HG03575 (cell line): ENCODE measurements at regions not wholly inside any gene's neighbourhood (a gene's known extent, or its start where the extent isn't known, plus 50 kb on each side); places are given as distances from the start of the nearest gene placed in this dataset.
"Not testable (repeated sequence)": the region's sequence is repeated elsewhere in the genome, so short reads cannot be mapped to it uniquely, and the experiment has no call there.

Source experiments
- ATAC-seq: cut with Tn5 transposase; IDR thresholded peaks from one replicate; pipeline ENCODE4 v1.9.1; 2021; ENCODE audit not compliant: unreplicated experiment, insufficient number of reproducible peaks, low FRiP score; ENCODE audit errors: extremely low read depth

GRCh38 chr11:129740125-129740719, 75.4 kb upstream of the TMEM45B start:
- no peak for ATAC-seq

GRCh38 chr11:129743112-129743815, 72.4 kb upstream of the TMEM45B start:
- no peak for ATAC-seq

GRCh38 chr11:129747071-129747470, 68.6 kb upstream of the TMEM45B start:
- no peak for ATAC-seq

GRCh38 chr11:129749141-129749540, 66.5 kb upstream of the TMEM45B start:
- no peak for ATAC-seq

- peak; percentile 57 for ATAC-seq
Measured at GRCh38 chr11:129750343-129751292, 65.0 kb upstream of the TMEM45B start.

- ATAC-seq = no peak
Measured at GRCh38 chr11:129751511-129751910, 64.1 kb upstream of the TMEM45B start.

GRCh38 chr11:129763569-129763968, 52.1 kb upstream of the TMEM45B start:
- not testable (repeated sequence) for ATAC-seq

- ATAC-seq = not testable (repeated sequence)
Measured at GRCh38 chr11:129764204-129764603, 51.4 kb upstream of the TMEM45B start.
